Lung (tissue), 11 donors: ENCODE measurements at regions not wholly inside any gene's neighbourhood (a gene's known extent, or its start where the extent isn't known, plus 50 kb on each side); places are given as distances from the start of the nearest gene placed in this dataset.

Experiments used
- ATAC-seq: fragments of 200-7000 bp; cut with Tn5 transposase; one replicate; pipeline ENCODE4 v1.9.1; 2020; ENCODE audit warnings: moderate number of reproducible peaks; ENCODE audit not compliant: insufficient read depth, low FRiP score
- DNase-seq, 3 donors: peaks; one replicate each; pipeline ENCODE4 v3.0.0-alpha.2; 2013 to 2017
- H3K27ac ChIP-seq, 2 donors: one replicate each; pipeline ENCODE4 v1.5.1; 2013; ENCODE audit warnings: mild to moderate bottlenecking in 2 of 2, moderate library complexity in 2 of 2, control low read depth in 1 of 2, inconsistent platforms in 1 of 2, low read depth in 1 of 2, low read length in 1 of 2
- H3K27me3 ChIP-seq, 3 donors: one replicate each; pipeline ENCODE4 v1.5.1; 2013; ENCODE audit warnings: low read length in 2 of 3; ENCODE audit not compliant: control insufficient read depth in 3 of 3, insufficient read depth in 3 of 3
- H3K36me3 ChIP-seq, 4 donors: one replicate each; pipeline ENCODE4 v1.5.1; 2013; ENCODE audit warnings: low read length in 4 of 4, mild to moderate bottlenecking in 1 of 4, moderate library complexity in 1 of 4; ENCODE audit not compliant: control insufficient read depth in 4 of 4, insufficient read depth in 4 of 4
- H3K4me1 ChIP-seq, 5 donors: one replicate each; pipeline ENCODE4 v1.5.1; 2013; ENCODE audit warnings: low read length in 5 of 5, mild to moderate bottlenecking in 2 of 5, moderate library complexity in 1 of 5; ENCODE audit not compliant: control insufficient read depth in 5 of 5, insufficient read depth in 5 of 5
- H3K4me3 ChIP-seq: one replicate; pipeline ENCODE4 v1.5.1; 2013; ENCODE audit warnings: mild to moderate bottlenecking, control low read depth, moderate library complexity
- H3K9ac ChIP-seq, 2 donors: one replicate each; pipeline ENCODE4 v1.5.1; 2013; ENCODE audit warnings: low read length in 2 of 2, control low read depth in 1 of 2; ENCODE audit not compliant: insufficient read depth in 1 of 2
- H3K9me3 ChIP-seq, 4 donors: one replicate each; pipeline ENCODE4 v1.5.1; 2013; ENCODE audit warnings: low read length in 3 of 4, mild to moderate bottlenecking in 1 of 4, moderate library complexity in 1 of 4; ENCODE audit not compliant: control insufficient read depth in 4 of 4, insufficient read depth in 3 of 4
- WGBS, 2 donors: extraction: QIAGEN DNeasy Blood & Tissue Kit; methylation state at CpG; one replicate each; pipeline ENCODE4 v1.1.7; 2013; 5-methylcytosine and 5-hydroxymethylcytosine counted together
- TF ChIP-seq, protein P1 (sequence below): IDR thresholded peaks from 2 replicates; pipeline ENCODE4 v1.5.1; 2012; ENCODE audit warnings: mild to moderate bottlenecking; ENCODE audit errors: control extremely low read depth, extremely low read depth
- donor health status: control.
- donor health status: control.
- donor health status: Bipolar disorder and iron deficiency.
- donor health status: healthy.
- donor health status: DM: yes; HTN: yes; CAD: no.

- no peak overlapping the region for H3K4me3 ChIP-seq
- H3K27ac ChIP-seq, result peak overlapping the region; percentile 9 to 74
- ATAC-seq (no peak), DNase-seq (peak in 2 of 3 donors; percentile 40 to 50)
- H3K36me3 ChIP-seq, result peaks cover 0 to 7% (median 0%) of the 10 kb centered on the region in 4 donors
- no peaks in the 10 kb centered on the region for H3K9me3 ChIP-seq
- H3K4me1 ChIP-seq, result peaks cover 0 to 41% (median 22%) of the 10 kb centered on the region in 5 donors
- WGBS, 2 donors, result 63 to 79% methylated on average over 3 of the region's 3 CpGs
- TF ChIP-seq, protein P1, sequence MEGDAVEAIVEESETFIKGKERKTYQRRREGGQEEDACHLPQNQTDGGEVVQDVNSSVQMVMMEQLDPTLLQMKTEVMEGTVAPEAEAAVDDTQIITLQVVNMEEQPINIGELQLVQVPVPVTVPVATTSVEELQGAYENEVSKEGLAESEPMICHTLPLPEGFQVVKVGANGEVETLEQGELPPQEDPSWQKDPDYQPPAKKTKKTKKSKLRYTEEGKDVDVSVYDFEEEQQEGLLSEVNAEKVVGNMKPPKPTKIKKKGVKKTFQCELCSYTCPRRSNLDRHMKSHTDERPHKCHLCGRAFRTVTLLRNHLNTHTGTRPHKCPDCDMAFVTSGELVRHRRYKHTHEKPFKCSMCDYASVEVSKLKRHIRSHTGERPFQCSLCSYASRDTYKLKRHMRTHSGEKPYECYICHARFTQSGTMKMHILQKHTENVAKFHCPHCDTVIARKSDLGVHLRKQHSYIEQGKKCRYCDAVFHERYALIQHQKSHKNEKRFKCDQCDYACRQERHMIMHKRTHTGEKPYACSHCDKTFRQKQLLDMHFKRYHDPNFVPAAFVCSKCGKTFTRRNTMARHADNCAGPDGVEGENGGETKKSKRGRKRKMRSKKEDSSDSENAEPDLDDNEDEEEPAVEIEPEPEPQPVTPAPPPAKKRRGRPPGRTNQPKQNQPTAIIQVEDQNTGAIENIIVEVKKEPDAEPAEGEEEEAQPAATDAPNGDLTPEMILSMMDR, result no peak
- no peak overlapping the region for H3K9ac ChIP-seq
- H3K27me3 ChIP-seq, result no peaks in the 10 kb centered on the region
These were observed 295.3 kb upstream of the DMRT1 start for GRCh38 chr9:546235-546634.

GRCh38 chr9:546797-547223 lies 294.7 kb upstream of the DMRT1 start:
- Histone ChIP-seq H3K9ac (peak overlapping the region in 1 of 2 donors; percentile 47), H3K4me3 (no peak overlapping the region), H3K9me3 (no peaks in the 10 kb centered on the region), H3K27ac (peak overlapping the region in 1 of 2 donors; percentile 74), H3K36me3 (peaks cover 0 to 7% (median 0%) of the 10 kb centered on the region in 4 donors), H3K27me3 (no peaks in the 10 kb centered on the region), H3K4me1 (peaks cover 0 to 42% (median 22%) of the 10 kb centered on the region in 5 donors)
- TF ChIP-seq, protein P1, result no peak
- DNase-seq, result peak; percentile 74 to 98 (median 98)
- ATAC-seq, result peak; percentile 54
- WGBS, 2 donors, result 12 to 43% methylated on average over 3 of the region's 3 CpGs

GRCh38 chr9:547314-547713 lies 294.2 kb upstream of the DMRT1 start:
- whole genome bisulfite sequencing, 2 donors, result 47 to 53% methylated on average over 5 of the region's 5 CpGs
- DNase-seq, result no peak
- peak overlapping the region in 1 of 2 donors; percentile 74 for H3K27ac ChIP-seq
- peak overlapping the region in 1 of 2 donors; percentile 47 for H3K9ac ChIP-seq
- H3K4me3 ChIP-seq, result no peak overlapping the region
- ATAC-seq, result no peak
- H3K36me3 ChIP-seq, result peaks cover 0 to 7% (median 0%) of the 10 kb centered on the region in 4 donors
- H3K9me3 ChIP-seq, result no peaks in the 10 kb centered on the region
- H3K4me1 ChIP-seq, result peaks cover 0 to 47% (median 22%) of the 10 kb centered on the region in 5 donors
- TF ChIP-seq, protein P1, result no peak
- H3K27me3 ChIP-seq, result no peaks in the 10 kb centered on the region
